Activated CD4-positive, alpha-beta T cell treated with anti-CD3 and anti-CD28 coated beads, Interleukin-2, amount 10 ng/mL, durations not matched to agents 7 days and 5 days (primary cell): ENCODE measurements at regions not wholly inside any gene's neighbourhood (a gene's known extent, or its start where the extent isn't known, plus 50 kb on each side); places are given as distances from the start of the nearest gene placed in this dataset.

ENCODE experiments used
- CTCF ChIA-PET: fragments of 350-600 bp; sonication (Branson Sonifier 250); formaldehyde crosslinking; loops from one replicate; lab custom pipeline; 2021; ENCODE audit warnings: antibody characterized with exemption; lab: Charles Lee
- POLR2A ChIA-PET: fragments of 350-600 bp; sonication (Branson Sonifier 250); formaldehyde crosslinking; loops from one replicate; lab custom pipeline; 2021; ENCODE audit warnings: antibody characterized with exemption; lab: Charles Lee
- DNase-seq: peaks from one replicate; pipeline ENCODE4 v3.0.0-alpha.2; 2020
- H3K27ac Mint-ChIP-seq: one replicate; pipeline ENCODE4 v1.8.0; 2021; ENCODE audit warnings: mild to moderate bottlenecking, moderate library complexity, mixed read lengths
- H3K27me3 Mint-ChIP-seq: one replicate; pipeline ENCODE4 v1.8.0; 2021; ENCODE audit warnings: mixed read lengths
- H3K36me3 Mint-ChIP-seq: one replicate; pipeline ENCODE4 v1.8.0; 2021; ENCODE audit warnings: low read depth, mixed read lengths
- H3K4me1 Mint-ChIP-seq: one replicate; pipeline ENCODE4 v1.8.0; 2021; ENCODE audit warnings: mixed read lengths
- H3K4me3 Mint-ChIP-seq: one replicate; pipeline ENCODE4 v1.8.0; 2021; ENCODE audit warnings: mild to moderate bottlenecking, moderate library complexity, mixed read lengths
- H3K9me3 Mint-ChIP-seq: one replicate; pipeline ENCODE4 v1.8.0; 2021; ENCODE audit warnings: mixed read lengths

DNA sequence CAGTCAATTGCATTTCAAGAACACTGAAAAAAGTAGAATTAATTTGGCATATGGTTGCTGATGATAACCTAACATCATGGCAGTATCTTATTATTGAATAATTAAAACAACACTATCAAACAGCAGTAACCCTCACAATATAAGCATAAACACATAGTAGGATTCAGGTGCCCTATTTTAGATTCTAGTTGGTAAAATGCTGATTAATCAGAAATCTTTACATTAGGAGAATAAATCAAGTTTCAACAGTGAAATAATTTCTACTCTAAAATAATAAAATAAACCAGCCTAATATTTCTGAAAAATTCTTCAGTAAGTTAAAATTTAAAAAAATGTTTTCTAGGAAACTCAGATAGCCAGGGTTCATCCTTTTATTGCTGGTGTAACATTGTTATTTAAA lies 76.4 kb upstream of the NUDT12 start:
- H3K27me3 Mint-ChIP-seq, result peaks cover 2% of the 10 kb centered on the region
- no peaks in the 10 kb centered on the region for H3K36me3 Mint-ChIP-seq
- CTCF ChIA-PET, result no interaction called here
- H3K27ac Mint-ChIP-seq, result no peak overlapping the region
- H3K4me1 Mint-ChIP-seq, result no peaks in the 10 kb centered on the region
- no peak for DNase-seq
- POLR2A ChIA-PET, result no interaction called here
- H3K4me3 Mint-ChIP-seq, result no peak overlapping the region
- no peaks in the 10 kb centered on the region for H3K9me3 Mint-ChIP-seq

DNA sequence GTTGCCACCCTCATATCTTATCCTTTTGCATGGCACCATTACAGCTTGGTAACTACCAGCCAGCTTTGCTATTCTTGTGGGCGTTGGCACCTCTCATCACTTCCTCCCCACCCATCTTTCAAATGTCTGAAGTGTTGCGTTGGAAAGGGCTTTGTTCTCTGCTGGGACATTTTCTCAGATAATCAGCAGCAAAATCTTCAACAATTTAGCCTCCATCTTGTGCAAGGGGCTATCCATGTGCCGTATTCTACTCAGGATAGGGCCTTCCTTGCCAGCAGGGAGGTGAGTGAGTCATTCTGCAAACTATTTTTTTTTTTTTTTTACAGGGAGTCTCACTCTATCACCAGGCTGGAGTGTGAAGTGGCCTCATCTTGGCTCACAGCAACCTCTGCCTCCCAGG lies 62.1 kb upstream of the NUDT12 start:
- H3K27ac Mint-ChIP-seq, result no peak overlapping the region
- ChIA-PET CTCF (no interaction called here), POLR2A (no interaction called here)
- H3K4me3 Mint-ChIP-seq, result no peak overlapping the region
- DNase-seq, result no peak
- H3K4me1 Mint-ChIP-seq, result no peaks in the 10 kb centered on the region
- H3K36me3 Mint-ChIP-seq, result no peaks in the 10 kb centered on the region
- H3K27me3 Mint-ChIP-seq, result no peaks in the 10 kb centered on the region
- no peaks in the 10 kb centered on the region for H3K9me3 Mint-ChIP-seq

- POLR2A ChIA-PET, result no interaction called here
- H3K27me3 Mint-ChIP-seq, result no peaks in the 10 kb centered on the region
- DNase-seq, result no peak
- CTCF ChIA-PET, result no interaction called here
- H3K9me3 Mint-ChIP-seq, result no peaks in the 10 kb centered on the region
- no peak overlapping the region for H3K4me3 Mint-ChIP-seq
- H3K27ac Mint-ChIP-seq, result no peak overlapping the region
- H3K4me1 Mint-ChIP-seq, result no peaks in the 10 kb centered on the region
- no peaks in the 10 kb centered on the region for H3K36me3 Mint-ChIP-seq
Observed at GRCh38 chr5:103624035-103624480, 61.5 kb upstream of the NUDT12 start.

- Mint-ChIP-seq H3K4me1 (no peaks in the 10 kb centered on the region), H3K9me3 (no peaks in the 10 kb centered on the region), H3K4me3 (no peak overlapping the region), H3K36me3 (no peaks in the 10 kb centered on the region), H3K27me3 (no peaks in the 10 kb centered on the region), H3K27ac (no peak overlapping the region)
- CTCF ChIA-PET, result no interaction called here
- no peak for DNase-seq
- POLR2A ChIA-PET, result no interaction called here
Observed at GRCh38 chr5:103623425-103623824, 60.8 kb upstream of the NUDT12 start.

GRCh38 chr5:103621548-103621930 lies 59.0 kb upstream of the NUDT12 start:
- no peak for DNase-seq
- H3K27ac Mint-ChIP-seq, result no peak overlapping the region
- CTCF ChIA-PET, result no interaction called here
- no peaks in the 10 kb centered on the region for H3K4me1 Mint-ChIP-seq
- no peak overlapping the region for H3K4me3 Mint-ChIP-seq
- POLR2A ChIA-PET, result no interaction called here
- no peaks in the 10 kb centered on the region for H3K27me3 Mint-ChIP-seq
- no peaks in the 10 kb centered on the region for H3K36me3 Mint-ChIP-seq
- no peaks in the 10 kb centered on the region for H3K9me3 Mint-ChIP-seq

GRCh38 chr5:103620851-103621547 lies 58.4 kb upstream of the NUDT12 start:
- no peaks in the 10 kb centered on the region for H3K9me3 Mint-ChIP-seq
- CTCF ChIA-PET, result no interaction called here
- no peak for DNase-seq
- H3K4me3 Mint-ChIP-seq, result no peak overlapping the region
- no peak overlapping the region for H3K27ac Mint-ChIP-seq
- H3K36me3 Mint-ChIP-seq, result no peaks in the 10 kb centered on the region
- POLR2A ChIA-PET, result no interaction called here
- no peaks in the 10 kb centered on the region for H3K27me3 Mint-ChIP-seq
- no peaks in the 10 kb centered on the region for H3K4me1 Mint-ChIP-seq

DNA sequence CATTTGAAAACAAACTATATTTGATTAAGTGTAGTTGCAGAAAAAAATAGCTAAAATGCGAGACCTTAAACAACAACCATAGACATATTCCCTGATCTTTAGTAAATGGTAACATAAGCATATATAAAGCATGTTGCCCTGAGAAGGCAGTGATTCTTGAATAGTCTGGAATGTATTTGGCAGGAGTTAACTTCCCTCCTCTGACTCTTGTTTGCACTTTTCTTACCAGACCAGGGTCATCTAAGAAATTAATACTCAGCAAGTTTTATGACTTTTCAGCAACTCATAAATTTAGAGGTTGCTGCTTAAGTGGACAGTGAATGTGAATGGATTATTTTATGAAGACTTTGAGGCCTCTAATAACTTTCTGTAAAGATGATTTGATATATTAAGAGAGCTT lies 55.3 kb upstream of the NUDT12 start:
- ChIA-PET POLR2A (no interaction called here), CTCF (no interaction called here)
- Mint-ChIP-seq H3K36me3 (no peaks in the 10 kb centered on the region), H3K27ac (no peak overlapping the region), H3K4me3 (no peak overlapping the region), H3K27me3 (no peaks in the 10 kb centered on the region), H3K9me3 (no peaks in the 10 kb centered on the region), H3K4me1 (no peaks in the 10 kb centered on the region)
- DNase-seq, result no peak

DNA sequence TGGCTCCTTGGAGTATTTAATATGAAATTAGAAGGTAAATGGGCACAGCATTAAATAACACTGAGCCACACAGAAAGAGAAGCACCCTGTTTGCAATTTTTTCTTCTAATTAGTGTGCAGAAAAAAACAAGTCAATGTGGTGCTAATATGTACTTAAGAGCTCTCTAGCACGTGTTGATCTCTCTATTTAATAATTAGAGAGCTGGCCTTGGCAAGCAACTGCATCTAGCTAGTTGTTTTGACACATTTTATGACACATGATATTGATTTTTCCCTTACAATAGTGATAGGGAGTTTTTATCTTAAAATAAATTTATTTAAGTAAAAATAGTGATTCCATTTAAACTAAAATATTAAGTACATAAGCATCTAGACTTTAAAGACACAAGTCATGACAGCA lies 54.5 kb upstream of the NUDT12 start:
- Mint-ChIP-seq H3K9me3 (no peaks in the 10 kb centered on the region), H3K4me1 (no peaks in the 10 kb centered on the region), H3K4me3 (no peak overlapping the region), H3K27me3 (no peaks in the 10 kb centered on the region), H3K27ac (no peak overlapping the region), H3K36me3 (no peaks in the 10 kb centered on the region)
- ChIA-PET POLR2A (no interaction called here), CTCF (no interaction called here)
- no peak for DNase-seq

- H3K27ac Mint-ChIP-seq, result no peak overlapping the region
- no peak overlapping the region for H3K4me3 Mint-ChIP-seq
- no peaks in the 10 kb centered on the region for H3K9me3 Mint-ChIP-seq
- ChIA-PET CTCF (no interaction called here), POLR2A (no interaction called here)
- DNase-seq, result no peak
- H3K27me3 Mint-ChIP-seq, result no peaks in the 10 kb centered on the region
- H3K36me3 Mint-ChIP-seq, result no peaks in the 10 kb centered on the region
- no peaks in the 10 kb centered on the region for H3K4me1 Mint-ChIP-seq
Observed at GRCh38 chr5:103612545-103612944, 50.0 kb upstream of the NUDT12 start.
